GM19043 (cell line): ENCODE measurements at regions not wholly inside any gene's neighbourhood (a gene's known extent, or its start where the extent isn't known, plus 50 kb on each side); places are given as distances from the start of the nearest gene placed in this dataset.
"Not testable (repeated sequence)": the region's sequence is repeated elsewhere in the genome, so short reads cannot be mapped to it uniquely, and the experiment has no call there.

Experiments
- ATAC-seq: cut with Tn5 transposase; IDR thresholded peaks from one replicate; pipeline ENCODE4 v1.9.1; 2021; ENCODE audit warnings: low read depth; ENCODE audit not compliant: unreplicated experiment

DNA sequence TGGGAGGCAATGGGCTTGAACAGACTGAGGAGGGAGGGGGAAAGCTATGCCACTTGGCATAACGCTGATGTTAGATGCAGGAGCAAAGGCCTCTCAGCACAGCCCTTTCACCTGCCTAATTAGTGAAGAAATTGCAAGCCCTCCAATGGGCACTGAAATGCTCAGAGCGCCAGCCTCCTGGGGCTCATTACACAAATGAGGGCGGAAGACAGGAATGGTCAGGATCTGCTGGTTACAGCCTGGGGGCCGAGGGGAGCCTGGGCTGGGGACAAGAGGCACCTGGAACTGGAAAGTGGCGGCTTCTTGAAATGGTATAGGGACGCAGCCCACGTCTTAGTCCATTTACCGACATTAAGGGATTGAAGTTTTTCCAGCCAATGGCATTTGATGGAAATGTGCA is 50.2 kb upstream of the PLET1 start:
- ATAC-seq = no peak

DNA sequence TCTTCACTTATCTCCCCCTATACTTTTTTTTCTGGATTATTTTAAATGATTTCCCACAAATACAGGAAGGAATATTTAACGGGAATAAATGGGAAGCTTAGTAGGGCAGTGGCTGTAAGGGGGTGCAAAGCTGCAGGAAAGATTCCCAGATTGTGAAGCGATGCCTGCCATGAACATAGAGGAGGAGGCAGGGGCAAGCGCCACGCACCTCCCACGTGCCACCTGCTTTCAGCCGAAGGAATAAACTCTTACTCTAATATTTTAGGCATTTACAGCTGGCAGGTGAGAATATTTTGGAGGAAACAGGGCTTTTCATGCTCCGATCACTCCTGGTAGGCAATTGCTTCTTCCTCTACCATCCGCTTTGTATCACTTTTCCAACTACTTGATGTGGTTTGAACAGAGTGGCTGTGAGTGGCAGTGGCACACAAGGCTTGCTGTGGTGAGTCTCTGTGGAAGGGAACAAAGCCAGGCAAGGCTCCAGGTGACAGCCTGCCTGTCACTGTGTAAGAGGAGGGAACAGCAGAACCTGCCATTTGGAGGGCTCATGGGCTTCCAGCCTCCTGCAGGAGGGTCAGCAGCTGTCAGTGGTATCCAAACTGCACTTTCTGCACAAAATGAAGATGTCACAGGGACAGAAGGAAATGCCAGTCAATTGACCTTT is 54.5 kb upstream of the PLET1 start:
- no peak for ATAC-seq

DNA sequence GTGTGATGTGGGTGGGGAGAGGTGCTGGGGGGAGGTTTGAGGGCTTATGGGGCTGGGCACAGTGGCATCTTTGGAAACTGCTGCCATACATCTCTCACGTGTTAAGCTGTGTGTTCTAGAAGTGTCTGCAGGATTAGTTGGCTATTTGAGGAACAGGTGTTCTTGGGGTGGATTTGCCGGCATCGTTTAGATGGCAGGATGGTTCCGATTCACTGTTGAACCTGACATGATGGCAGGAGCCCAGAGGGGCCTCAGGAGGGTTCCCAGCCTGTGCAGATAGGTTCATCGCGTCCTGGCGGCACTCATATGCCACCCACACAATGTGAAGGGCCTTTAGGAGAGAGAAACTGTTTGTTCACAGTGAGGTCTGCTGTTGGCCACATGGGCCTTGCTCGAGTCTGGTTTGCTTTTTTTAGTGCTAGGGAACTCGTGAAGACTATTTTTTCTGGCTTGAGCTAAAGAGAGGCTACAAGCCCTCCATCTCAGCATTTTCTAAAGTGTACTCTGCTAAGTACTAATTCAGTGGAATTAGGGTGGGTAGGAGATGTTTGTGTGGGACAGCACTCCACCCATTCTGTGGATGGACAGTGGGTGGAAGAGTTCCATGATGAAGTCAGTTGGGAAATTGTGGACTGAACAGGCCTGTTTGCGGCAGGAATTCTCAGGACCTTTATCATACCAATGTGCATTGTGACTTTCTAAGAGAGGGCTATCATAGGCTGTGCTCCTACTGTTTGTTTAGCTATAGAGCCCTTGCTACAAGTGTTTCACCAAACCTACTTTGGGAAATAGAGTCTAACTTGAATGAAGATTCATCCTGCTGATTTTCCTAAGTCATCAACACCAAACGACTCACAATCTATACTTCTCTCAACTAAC is 55.4 kb upstream of the PLET1 start:
- ATAC-seq = no peak

DNA sequence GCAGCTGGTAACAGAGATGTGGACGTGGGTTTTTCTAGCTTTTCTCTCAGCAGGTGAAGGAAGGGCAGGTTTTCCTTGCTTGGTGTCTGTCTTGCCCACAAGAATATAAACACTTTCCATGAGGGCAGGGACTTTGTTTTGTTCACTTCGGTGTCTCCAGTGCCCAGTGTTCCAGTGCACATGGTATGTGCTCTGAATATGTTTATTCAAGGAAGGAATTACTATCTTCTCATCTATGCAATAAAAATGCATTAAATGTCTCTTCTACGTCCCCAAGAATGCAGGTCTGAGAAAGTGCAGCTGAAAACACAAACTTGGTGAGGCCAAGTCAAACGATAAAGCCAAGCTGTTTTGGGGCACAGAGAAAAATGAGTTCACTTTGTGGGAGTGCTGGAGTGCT is 56.3 kb upstream of the PLET1 start:
- no peak for ATAC-seq

DNA sequence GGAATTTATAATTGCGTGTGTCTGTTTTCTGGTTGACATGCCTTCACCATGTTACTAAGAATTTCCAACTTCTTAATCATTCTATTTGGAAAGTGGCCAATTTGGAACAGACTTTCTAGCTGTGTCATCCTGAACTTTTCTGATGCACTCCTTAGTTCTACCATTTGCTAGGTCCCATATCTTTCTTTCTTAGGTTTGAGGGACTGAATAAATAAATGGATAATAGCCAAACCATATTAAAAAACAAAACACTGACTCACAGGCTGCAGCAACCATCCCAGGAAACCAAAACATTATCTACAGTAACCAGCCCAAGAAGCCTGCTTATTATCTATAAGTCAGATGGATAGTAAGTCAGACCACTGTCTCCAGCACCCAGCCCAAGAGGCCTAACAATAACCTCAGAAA is 57.5 kb upstream of the PLET1 start:
- no peak for ATAC-seq

DNA sequence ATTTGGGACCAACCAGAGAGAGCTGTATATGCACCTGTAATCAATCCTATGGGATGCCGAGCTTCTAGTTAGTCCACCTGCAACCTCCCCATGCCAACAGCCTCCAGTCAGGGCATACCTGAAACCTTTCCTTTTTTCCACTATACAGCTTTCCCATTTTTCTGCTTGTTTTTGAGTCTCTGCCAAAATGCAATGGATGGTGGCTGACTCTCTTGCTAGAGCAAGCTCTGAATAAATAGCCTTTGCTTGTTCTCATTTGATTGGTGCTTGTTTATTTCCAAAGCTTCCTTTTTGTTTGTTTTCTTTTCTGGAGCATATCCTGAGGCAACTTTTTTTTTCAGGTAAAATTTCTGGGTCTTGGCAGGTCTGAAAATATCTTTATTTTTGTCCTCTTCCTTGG is 58.0 kb upstream of the PLET1 start:
- ATAC-seq = no peak

DNA sequence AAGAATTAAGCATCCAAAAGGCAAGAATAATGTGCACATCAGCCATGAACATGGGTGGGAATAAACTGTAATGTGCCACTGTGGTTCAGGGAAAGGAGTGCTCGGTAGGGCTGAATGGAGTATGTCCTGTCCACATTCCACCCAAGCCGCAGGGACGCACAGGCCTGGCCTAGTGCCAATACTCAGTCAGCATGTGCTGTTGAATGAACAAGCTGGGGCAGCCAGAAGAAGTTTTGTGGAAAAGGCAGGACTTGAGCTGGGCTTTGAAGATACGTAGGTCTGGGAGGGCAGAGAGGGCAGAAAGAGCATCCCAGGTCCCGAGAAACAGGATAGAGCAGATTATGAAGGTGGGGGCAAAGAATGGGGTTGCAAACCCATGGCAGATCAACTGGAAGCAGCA is 60.0 kb upstream of the PLET1 start:
- ATAC-seq = no peak

DNA sequence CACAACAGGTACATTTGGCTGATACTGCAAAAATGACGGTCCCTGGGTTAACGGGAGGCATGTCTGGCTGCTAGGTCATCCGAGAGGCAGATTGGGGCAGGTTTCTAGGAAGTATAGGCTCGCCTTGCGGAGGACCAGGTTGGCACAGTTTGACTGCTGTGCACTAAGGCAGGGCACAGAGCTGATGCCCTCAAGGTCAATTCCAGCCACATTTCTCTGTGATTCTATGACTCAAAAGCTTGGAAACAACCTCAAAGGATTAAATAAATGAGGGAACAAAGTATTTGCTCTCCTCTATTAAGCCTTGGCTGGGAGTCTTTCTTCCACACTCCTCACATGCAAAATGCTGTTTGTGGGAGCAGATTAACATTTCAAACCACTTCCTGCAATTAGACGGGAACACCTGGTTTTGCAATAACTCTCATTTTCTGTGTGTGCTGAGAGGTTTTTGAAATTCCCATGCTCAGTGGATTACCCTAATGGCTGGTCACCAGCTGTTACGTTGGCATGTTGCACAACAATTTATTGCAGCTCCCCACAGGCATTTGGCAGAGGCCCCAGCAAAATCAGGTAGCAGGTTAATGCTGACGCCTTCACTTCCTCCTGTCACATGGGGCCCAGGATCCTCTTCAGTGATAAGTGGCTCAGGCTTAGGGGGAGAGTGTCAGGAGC is 61.0 kb upstream of the PLET1 start:
- ATAC-seq = no peak

DNA sequence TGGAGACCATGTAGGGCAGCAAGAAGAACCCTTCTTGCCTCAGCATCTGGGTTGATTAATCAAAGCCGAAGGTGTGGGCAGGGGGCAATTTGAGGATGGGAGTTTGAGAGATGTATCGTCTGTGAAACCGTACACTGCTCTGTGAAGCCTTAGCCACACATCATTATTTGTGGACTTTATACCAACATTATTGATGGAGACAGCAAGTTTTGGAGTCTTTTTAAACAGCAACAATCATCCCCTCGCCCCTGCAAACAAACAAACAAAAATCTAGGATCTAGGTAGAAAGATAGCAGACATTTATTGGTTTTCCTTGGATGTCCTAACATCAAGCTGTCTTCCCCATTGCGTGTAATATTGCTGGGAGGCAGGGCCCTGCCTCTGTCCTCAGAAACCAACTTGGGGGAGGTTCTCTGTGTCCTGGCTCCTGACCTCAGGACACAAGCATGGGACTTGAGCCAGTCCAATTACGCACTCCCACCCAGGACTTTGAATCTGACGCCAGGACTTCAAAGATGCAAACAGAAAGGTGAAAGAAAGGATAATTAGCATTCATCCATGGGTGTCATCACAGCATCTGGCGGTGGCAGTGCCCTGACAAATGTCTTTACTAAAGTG is 61.6 kb upstream of the PLET1 start:
- ATAC-seq = no peak

DNA sequence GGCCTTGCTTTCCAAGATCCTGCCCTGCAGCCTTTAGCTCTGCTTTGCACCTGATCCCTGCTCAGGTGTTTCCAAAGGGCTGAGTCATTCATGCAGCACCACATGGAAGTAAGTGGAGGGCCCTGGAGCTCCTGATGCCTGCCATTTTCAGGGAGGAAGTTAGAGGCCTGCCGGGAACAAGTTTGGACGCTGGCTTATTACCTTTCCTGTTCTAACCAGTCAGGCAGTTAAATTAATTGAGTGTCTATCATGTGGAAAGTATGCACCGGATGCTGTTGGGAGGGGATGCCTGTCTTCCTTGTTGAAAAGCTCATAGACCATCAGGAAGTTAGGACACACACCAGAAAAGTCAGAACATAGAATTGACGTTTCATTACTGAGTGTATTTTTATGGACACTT is 73.7 kb upstream of the PLET1 start:
- ATAC-seq = no peak

DNA sequence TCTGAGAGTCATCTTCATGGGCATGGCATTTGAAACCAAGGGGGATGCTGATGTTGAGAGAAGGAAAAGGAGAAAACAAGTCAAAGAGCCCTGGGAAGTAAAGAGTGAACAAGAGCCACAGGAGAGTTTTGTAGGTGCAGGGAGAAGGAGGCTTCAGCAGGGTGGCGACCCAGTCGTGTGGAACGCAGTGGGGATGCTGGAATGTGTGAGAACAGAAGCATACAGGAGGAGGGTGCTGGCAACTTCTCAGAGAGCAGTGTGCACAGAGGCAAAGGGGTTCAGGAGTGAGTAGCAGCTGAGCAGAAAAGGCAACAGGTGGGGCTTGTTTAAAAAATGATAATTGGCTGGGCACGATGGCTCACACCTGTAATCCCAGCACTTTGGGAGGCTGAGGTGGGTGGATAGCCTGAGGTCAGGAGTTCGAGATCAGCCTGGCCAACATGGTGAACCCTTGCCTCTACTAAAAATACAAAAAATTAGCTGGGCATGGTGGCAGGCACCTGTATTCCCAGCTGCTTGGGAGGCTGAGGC is 75.8 kb upstream of the PLET1 start:
- ATAC-seq = no peak

DNA sequence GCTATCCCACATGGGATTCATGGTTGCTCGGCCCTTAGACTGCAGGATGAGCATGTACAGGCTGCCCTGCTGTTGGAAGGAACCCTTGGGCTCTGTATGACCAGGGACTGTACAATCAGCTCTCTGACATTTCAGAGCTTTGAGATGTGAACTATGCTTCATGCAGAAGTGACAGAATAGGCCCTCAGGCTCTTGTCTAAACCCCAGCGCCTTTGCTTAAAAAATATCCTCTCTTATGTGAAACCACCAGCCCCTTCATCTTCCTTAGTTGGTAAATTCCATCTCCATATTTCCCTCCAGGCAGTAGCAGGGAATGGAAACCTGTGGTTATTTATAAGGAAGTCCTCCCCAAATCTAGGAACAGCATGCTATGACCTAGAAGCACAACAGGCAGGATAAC is 78.9 kb upstream of the PLET1 start:
- no peak for ATAC-seq

DNA sequence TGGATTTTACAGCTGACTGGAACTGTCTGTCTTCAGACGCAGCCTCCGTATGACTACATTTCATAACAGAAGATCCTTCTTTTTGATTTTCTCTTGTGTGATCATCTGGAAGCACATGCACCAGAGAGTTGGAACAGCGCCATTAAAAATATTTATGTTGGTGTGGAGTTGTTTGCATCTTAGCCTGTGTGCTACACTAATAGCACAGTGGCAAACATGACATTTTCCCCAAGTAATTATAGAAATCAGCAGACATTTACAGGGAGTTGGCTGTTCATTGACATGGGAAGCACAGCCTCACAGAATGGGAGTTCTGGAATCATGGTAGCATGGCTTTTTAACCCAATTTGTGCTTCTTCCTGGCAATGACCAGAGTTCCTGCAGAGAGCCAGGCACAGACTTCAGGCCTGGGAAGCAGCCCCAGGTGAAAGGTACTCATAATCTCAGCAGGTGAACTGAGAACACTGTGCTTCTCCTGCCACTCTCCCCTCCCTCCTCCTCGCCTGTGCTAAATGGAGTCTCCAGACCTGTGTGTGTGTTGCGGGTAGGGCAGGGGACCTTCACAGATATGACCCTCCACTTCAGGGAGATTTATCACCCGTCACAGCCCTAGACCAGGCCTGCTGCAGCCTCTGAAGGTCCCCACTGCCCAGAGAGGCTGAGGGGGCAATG is 82.8 kb upstream of the PLET1 start:
- ATAC-seq = no peak

DNA sequence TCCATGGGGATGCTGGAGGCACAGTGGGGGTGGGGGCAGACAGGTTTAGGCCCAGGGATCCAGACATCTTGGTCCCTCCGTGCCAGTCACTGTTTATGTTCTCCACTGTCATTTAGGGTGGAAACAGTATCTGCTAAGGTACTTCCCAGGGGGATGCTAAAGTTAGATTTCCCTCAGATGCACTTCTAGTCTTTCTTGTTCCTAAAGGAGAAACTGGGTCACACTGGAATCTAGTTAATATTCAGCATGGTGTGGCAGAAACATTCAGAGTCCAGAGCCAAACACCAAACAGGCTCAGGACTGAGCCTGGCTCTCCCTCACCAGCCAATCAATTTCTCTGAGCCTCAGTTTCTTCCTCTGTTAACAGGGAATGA is 83.4 kb upstream of the PLET1 start:
- no peak for ATAC-seq

DNA sequence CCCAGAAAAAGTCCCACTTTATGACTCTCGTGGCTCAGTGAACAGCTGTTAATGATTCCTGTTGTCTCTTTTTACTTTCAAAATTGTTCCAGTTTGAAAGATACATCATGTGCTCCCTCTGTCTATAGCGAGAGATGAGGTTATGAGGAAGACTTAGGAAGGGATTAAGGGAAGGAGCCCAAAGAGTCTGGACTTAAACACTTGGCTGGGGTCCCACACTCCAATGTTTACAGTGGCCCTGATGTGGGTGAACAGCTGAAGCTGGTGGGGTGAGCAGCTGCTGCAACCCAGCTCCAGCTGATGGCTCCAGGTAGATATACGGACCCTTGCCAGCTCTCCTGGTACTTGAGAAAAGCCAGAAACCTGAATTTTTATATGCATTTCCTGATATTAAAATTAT is 84.5 kb upstream of the PLET1 start:
- ATAC-seq = no peak

DNA sequence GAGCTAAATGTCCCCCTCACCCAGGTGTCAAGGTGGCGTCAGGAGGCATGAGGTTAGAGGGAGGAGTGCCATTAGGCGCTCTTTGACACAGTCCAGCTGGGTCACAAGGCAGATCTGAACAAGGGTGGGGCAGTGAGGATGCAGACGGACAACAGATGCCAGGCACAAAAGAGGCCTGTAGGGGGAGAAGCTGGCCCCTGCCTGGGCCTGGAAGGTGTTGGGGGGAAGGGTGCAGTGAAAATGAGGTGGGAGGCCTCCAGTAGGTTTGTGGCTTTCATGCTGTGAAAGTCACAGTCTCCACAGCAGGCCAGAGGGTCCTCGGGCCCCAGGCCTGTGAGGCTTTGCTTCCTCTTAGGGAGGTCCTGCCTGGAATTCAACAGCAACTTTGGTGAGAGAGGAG is 85.0 kb upstream of the PLET1 start:
- no peak for ATAC-seq

DNA sequence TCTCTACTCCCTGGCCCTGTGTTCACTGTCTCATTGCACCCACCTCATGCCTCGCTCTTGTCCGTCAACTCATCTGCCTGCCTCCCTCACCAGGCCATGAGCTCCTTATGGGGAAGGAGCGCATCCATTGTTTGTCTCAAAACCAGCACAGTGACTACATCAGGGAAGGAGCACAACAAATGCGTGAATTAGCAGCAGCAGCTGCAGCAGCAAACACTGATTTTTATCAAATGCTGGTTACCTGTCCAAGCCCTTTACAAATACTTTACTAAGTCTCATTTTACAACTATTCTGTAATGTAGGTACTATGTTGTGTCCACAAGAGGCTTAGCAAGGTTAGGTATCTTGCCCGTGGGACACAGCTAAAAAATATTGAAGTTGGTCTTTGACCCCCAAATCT is 85.9 kb upstream of the PLET1 start:
- ATAC-seq = no peak

DNA sequence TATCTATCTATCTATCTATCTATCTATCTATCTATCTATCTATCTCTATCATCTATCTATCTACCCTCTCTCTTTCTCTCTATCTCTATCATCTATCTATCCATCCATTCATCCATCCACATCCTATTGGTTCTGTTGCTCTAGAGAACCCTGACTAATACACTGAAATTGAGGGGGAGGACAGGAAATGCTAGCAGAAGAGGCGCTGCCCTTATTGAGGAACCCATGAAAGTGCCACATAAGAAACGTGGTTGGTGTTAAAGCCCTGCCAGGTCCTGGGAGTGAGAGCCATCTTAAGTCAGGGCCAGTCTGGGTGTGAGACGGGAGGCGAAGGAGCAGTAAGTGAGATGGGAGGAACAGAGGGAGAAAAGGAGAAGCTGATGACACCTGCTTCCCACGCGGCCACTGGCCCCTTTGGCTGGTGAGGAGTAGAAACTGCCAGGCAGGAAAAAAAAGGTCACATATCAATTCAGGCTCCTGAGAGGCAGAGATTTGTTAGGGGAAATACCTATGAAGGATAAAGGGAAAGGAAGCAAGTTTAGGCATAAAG is 87.9 kb upstream of the PLET1 start:
- ATAC-seq = no peak

DNA sequence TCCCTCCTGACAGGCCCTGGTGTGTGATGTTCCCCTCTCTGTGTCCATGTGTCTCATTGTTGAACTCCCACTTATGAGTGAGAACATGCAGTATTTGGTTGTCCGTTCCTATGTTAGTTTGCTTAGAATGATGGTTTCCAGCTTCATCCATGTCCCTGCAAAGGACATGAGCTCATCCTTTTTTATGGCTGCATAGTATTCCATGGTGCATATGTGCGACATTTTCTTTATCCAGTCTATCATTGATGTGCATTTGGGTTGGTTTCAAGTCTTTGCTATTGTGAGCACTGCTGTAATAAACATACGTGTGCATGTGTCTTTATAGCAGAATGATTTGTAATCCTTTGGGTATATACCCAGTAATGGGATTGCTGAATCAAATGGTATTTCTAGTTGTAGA is 90.8 kb upstream of the PLET1 start:
- ATAC-seq = not testable (repeated sequence)

DNA sequence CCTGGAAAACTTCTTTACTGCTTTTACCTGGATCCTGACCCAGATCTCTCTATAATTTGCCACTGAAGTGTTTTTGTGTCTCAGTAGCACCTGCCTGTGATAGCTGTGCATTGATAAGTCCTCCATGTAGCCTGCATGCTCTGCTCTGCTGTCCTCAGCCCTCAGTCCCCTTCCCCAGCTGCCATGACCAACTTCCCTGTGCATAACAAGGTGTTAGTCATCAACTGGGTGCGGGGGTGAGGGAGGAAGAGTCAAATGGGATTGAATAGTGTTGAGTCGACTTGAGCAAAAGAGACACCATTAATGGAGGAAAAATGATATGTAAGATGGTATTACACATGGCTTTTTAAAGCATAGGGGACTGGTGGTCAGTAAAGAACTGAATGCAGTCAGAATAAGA is 92.2 kb upstream of the PLET1 start:
- ATAC-seq = no peak
